T-cell (primary cell): ENCODE measurements at regions not wholly inside any gene's neighbourhood (a gene's known extent, or its start where the extent isn't known, plus 50 kb on each side); places are given as distances from the start of the nearest gene placed in this dataset.

Source experiments
- ATAC-seq, 4 experiments: fragments of 200-7000 bp in 3 of 4; fragments of 150-1000 bp in 1 of 4; cut with Tn5 transposase; replicated peaks in 1 of 4; 1 replicate in 3 of 4; 2 replicates in 1 of 4; pipeline ENCODE4 v1.10.0; 2021; ENCODE audit warnings: moderate library complexity in 3 of 4, mild to moderate bottlenecking in 2 of 4, moderate number of reproducible peaks in 1 of 4
- CTCF ChIA-PET, 2 donors: fragments of 300-600 bp; sonication (Branson Sonifier 250); formaldehyde crosslinking; loops; one replicate each; lab custom pipeline; 2022; ENCODE audit warnings: antibody characterized with exemption in 2 of 2; lab: Charles Lee
- POLR2A ChIA-PET, 2 donors: fragments of 300-600 bp; sonication (Branson Sonifier 250); formaldehyde crosslinking; loops; one replicate each; lab custom pipeline; 2022; ENCODE audit warnings: antibody characterized with exemption in 2 of 2; lab: Charles Lee
- DNase-seq, 35 experiments: peaks; one replicate each; pipeline versions ENCODE4 v3.0.0 to v3.0.0-alpha.2; 2013 to 2023
- H3K27ac ChIP-seq: one replicate; pipeline ENCODE4 v1.5.1; 2013; ENCODE audit warnings: low read length
- H3K27me3 ChIP-seq, 2 experiments: replicated peaks in 1 of 2; 1 replicate in 1 of 2; 2 replicates in 1 of 2; pipeline versions ENCODE4 v1.6.1 to v1.7.0; 2013; ENCODE audit warnings: low read length in 1 of 2, mixed read lengths in 1 of 2; ENCODE audit not compliant: control insufficient read depth in 2 of 2, insufficient read depth in 2 of 2; ENCODE audit errors: extremely low read depth in 1 of 2
- H3K36me3 ChIP-seq, 2 donors: 1 replicate in 1 of 2; 2 replicates in 1 of 2; pipeline versions ENCODE4 v1.6.1 to v1.7.0; 2013; ENCODE audit warnings: low read length in 1 of 2; ENCODE audit not compliant: control insufficient read depth in 2 of 2, insufficient read depth in 1 of 2; ENCODE audit errors: extremely low read depth in 1 of 2
- H3K4me1 ChIP-seq, 2 experiments: 1 replicate in 1 of 2; 2 replicates in 1 of 2; pipeline versions ENCODE4 v1.6.1 to v1.7.0; 2013; ENCODE audit warnings: low read length in 2 of 2, mixed read lengths in 1 of 2; ENCODE audit not compliant: insufficient read depth in 2 of 2, control insufficient read depth in 1 of 2; ENCODE audit errors: extremely low read depth in 1 of 2
- H3K4me3 ChIP-seq, 2 donors: 1 replicate in 1 of 2; 2 replicates in 1 of 2; pipeline versions ENCODE4 v1.5.1 to v1.7.0; 2013; ENCODE audit warnings: mild to moderate bottlenecking in 2 of 2, low read length in 1 of 2, moderate library complexity in 1 of 2; ENCODE audit not compliant: control insufficient read depth in 1 of 2; ENCODE audit errors: extremely low read depth in 1 of 2
- H3K9me3 ChIP-seq: 2 replicates; pipeline ENCODE4 v1.7.0; 2013
- H3K27ac Mint-ChIP-seq, 2 donors: one replicate each; pipeline ENCODE4 v1.8.0; 2020 to 2021; ENCODE audit warnings: mild to moderate bottlenecking in 2 of 2, mixed read lengths in 2 of 2
- H3K27me3 Mint-ChIP-seq, 2 donors: one replicate each; pipeline ENCODE4 v1.8.0; 2021 to 2022; ENCODE audit warnings: mixed read lengths in 2 of 2
- H3K36me3 Mint-ChIP-seq: one replicate; pipeline ENCODE4 v1.8.0; 2021; ENCODE audit warnings: mixed read lengths
- H3K4me1 Mint-ChIP-seq, 3 donors: one replicate each; pipeline ENCODE4 v1.8.0; 2020 to 2022; ENCODE audit warnings: mixed read lengths in 3 of 3, mild to moderate bottlenecking in 1 of 3
- H3K4me3 Mint-ChIP-seq, 3 donors: one replicate each; pipeline ENCODE4 v1.8.0; 2020 to 2022; ENCODE audit warnings: mild to moderate bottlenecking in 3 of 3, mixed read lengths in 3 of 3, moderate library complexity in 3 of 3
- H3K9me3 Mint-ChIP-seq, 3 donors: one replicate each; pipeline ENCODE4 v1.8.0; 2020 to 2022; ENCODE audit warnings: mixed read lengths in 3 of 3
- WGBS: methylation state at CpG from one replicate; pipeline ENCODE4 v1.1.5; 2013; ENCODE audit warnings: missing lambda C conversion rate; ENCODE audit not compliant: insufficient coverage; 5-methylcytosine and 5-hydroxymethylcytosine counted together

- Histone ChIP-seq H3K27ac (no peak overlapping the region), H3K27me3 (no peaks in the 10 kb centered on the region), H3K4me3 (no peak overlapping the region), H3K4me1 (no peaks in the 10 kb centered on the region), H3K9me3 (no peaks in the 10 kb centered on the region), H3K36me3 (no peaks in the 10 kb centered on the region)
- POLR2A ChIA-PET: no interaction called here
- H3K27ac Mint-ChIP-seq: no peak overlapping the region
- H3K36me3 Mint-ChIP-seq: no peaks in the 10 kb centered on the region
- no peak for ATAC-seq
- no peak for DNase-seq
- H3K27me3 Mint-ChIP-seq: no peaks in the 10 kb centered on the region
- CTCF ChIA-PET: no interaction called here
- H3K4me1 Mint-ChIP-seq: no peaks in the 10 kb centered on the region
- no peak overlapping the region for H3K4me3 Mint-ChIP-seq
- H3K9me3 Mint-ChIP-seq: peaks cover 17 to 32% (median 21%) of the 10 kb centered on the region in 3 donors
These were observed 189.6 kb downstream of the PARM1 start for GRCh38 chr4:75122424-75123014.

GRCh38 chr4:75118739-75119138 is 185.8 kb downstream of the PARM1 start:
- Mint-ChIP-seq H3K4me3 (no peak overlapping the region), H3K36me3 (no peaks in the 10 kb centered on the region), H3K27me3 (no peaks in the 10 kb centered on the region), H3K9me3 (peaks cover 19 to 36% (median 21%) of the 10 kb centered on the region in 3 donors), H3K4me1 (no peaks in the 10 kb centered on the region), H3K27ac (no peak overlapping the region)
- H3K4me1 ChIP-seq: no peaks in the 10 kb centered on the region
- no peaks in the 10 kb centered on the region for H3K9me3 ChIP-seq
- ATAC-seq: no peak
- POLR2A ChIA-PET: no interaction called here
- no peak overlapping the region for H3K4me3 ChIP-seq
- WGBS: no CpG with 5 or more reads among the region's 4 CpGs
- CTCF ChIA-PET: no interaction called here
- no peaks in the 10 kb centered on the region for H3K27me3 ChIP-seq
- no peak overlapping the region for H3K27ac ChIP-seq
- no peak for DNase-seq
- H3K36me3 ChIP-seq: no peaks in the 10 kb centered on the region

- H3K4me3 Mint-ChIP-seq: no peak overlapping the region
- H3K9me3 Mint-ChIP-seq: peaks cover 7 to 29% (median 15%) of the 10 kb centered on the region in 3 donors
- no peaks in the 10 kb centered on the region for H3K9me3 ChIP-seq
- H3K4me3 ChIP-seq: no peak overlapping the region
- H3K27me3 ChIP-seq: no peaks in the 10 kb centered on the region
- H3K27ac Mint-ChIP-seq: no peak overlapping the region
- no peaks in the 10 kb centered on the region for H3K4me1 Mint-ChIP-seq
- no peaks in the 10 kb centered on the region for H3K4me1 ChIP-seq
- ChIA-PET CTCF (no interaction called here), POLR2A (no interaction called here)
- H3K27me3 Mint-ChIP-seq: peaks cover 2 to 5% of the 10 kb centered on the region in 2 donors
- H3K36me3 ChIP-seq: no peaks in the 10 kb centered on the region
- no peak overlapping the region for H3K27ac ChIP-seq
- no peaks in the 10 kb centered on the region for H3K36me3 Mint-ChIP-seq
- DNase-seq: no peak
- 91% methylated on average over 3 of the region's 3 CpGs for WGBS
- no peak for ATAC-seq
These were observed 177.1 kb downstream of the PARM1 start for GRCh38 chr4:75110061-75110460.

- no peaks in the 10 kb centered on the region for H3K27me3 ChIP-seq
- H3K9me3 Mint-ChIP-seq: peaks cover 6 to 20% (median 6%) of the 10 kb centered on the region in 3 donors
- ATAC-seq (no peak), DNase-seq (no peak)
- ChIA-PET POLR2A (no interaction called here), CTCF (no interaction called here)
- H3K9me3 ChIP-seq: no peaks in the 10 kb centered on the region
- no peak overlapping the region for H3K4me3 Mint-ChIP-seq
- H3K4me1 Mint-ChIP-seq: no peaks in the 10 kb centered on the region
- H3K27ac ChIP-seq: no peak overlapping the region
- no peak overlapping the region for H3K4me3 ChIP-seq
- no peak overlapping the region for H3K27ac Mint-ChIP-seq
- H3K36me3 Mint-ChIP-seq: no peaks in the 10 kb centered on the region
- H3K36me3 ChIP-seq: no peaks in the 10 kb centered on the region
- no peaks in the 10 kb centered on the region for H3K4me1 ChIP-seq
- H3K27me3 Mint-ChIP-seq: peaks cover 2 to 5% of the 10 kb centered on the region in 2 donors
These were observed 175.1 kb downstream of the PARM1 start for GRCh38 chr4:75107755-75108612.

- no peak overlapping the region for H3K27ac Mint-ChIP-seq
- H3K27me3 ChIP-seq: no peaks in the 10 kb centered on the region
- no peak overlapping the region for H3K27ac ChIP-seq
- ChIA-PET POLR2A (no interaction called here), CTCF (no interaction called here)
- peaks cover 3 to 15% (median 12%) of the 10 kb centered on the region in 3 donors for H3K9me3 Mint-ChIP-seq
- no peaks in the 10 kb centered on the region for H3K36me3 ChIP-seq
- no peak overlapping the region for H3K4me3 ChIP-seq
- ATAC-seq (no peak), DNase-seq (no peak)
- H3K9me3 ChIP-seq: no peaks in the 10 kb centered on the region
- peaks cover 2 to 5% of the 10 kb centered on the region in 2 donors for H3K27me3 Mint-ChIP-seq
- no peaks in the 10 kb centered on the region for H3K4me1 ChIP-seq
- no peaks in the 10 kb centered on the region for H3K4me1 Mint-ChIP-seq
- H3K4me3 Mint-ChIP-seq: no peak overlapping the region
- no peaks in the 10 kb centered on the region for H3K36me3 Mint-ChIP-seq
These were observed 169.8 kb downstream of the PARM1 start for GRCh38 chr4:75102787-75103085.

GRCh38 chr4:75101906-75102786 is 169.2 kb downstream of the PARM1 start:
- no peak overlapping the region for H3K27ac ChIP-seq
- Mint-ChIP-seq H3K4me3 (no peak overlapping the region), H3K4me1 (no peaks in the 10 kb centered on the region), H3K27ac (no peak overlapping the region), H3K27me3 (peaks cover 2 to 5% of the 10 kb centered on the region in 2 donors), H3K9me3 (peaks cover 8 to 21% (median 18%) of the 10 kb centered on the region in 3 donors), H3K36me3 (no peaks in the 10 kb centered on the region)
- DNase-seq: no peak
- no peaks in the 10 kb centered on the region for H3K9me3 ChIP-seq
- POLR2A ChIA-PET: no interaction called here
- no peaks in the 10 kb centered on the region for H3K27me3 ChIP-seq
- no peak overlapping the region for H3K4me3 ChIP-seq
- CTCF ChIA-PET: no interaction called here
- no peaks in the 10 kb centered on the region for H3K36me3 ChIP-seq
- H3K4me1 ChIP-seq: no peaks in the 10 kb centered on the region
- ATAC-seq: no peak
- WGBS: no CpG with 5 or more reads among the region's 3 CpGs
